SK-N-SH (cell line): ENCODE measurements at regions not wholly inside any gene's neighbourhood (a gene's known extent, or its start where the extent isn't known, plus 50 kb on each side); places are given as distances from the start of the nearest gene placed in this dataset.

Experiments
- CTCF ChIA-PET: fragments of 300-600, 350-600 bp; formaldehyde crosslinking; extraction: SDS; loops from one replicate; lab custom pipeline; 2021; lab: Yijun Ruan, JAX
- POLR2A ChIA-PET: fragments of 350-600 bp; sonication (Branson Sonifier 250); formaldehyde crosslinking; extraction: SDS; loops from one replicate; lab custom pipeline; 2020; ENCODE audit warnings: antibody characterized with exemption, inconsistent platforms; lab: Yijun Ruan, JAX
- DNase-seq: peaks from one replicate; pipeline ENCODE4 v3.0.0; 2012
- H2AFZ ChIP-seq: fragments of 200-600 bp; sonication (generic); 2 replicates; pipeline ENCODE4 v1.8.1; 2016; ENCODE audit warnings: antibody characterized with exemption, mild to moderate bottlenecking, low read depth
- H3F3A ChIP-seq: fragments of 200-600 bp; sonication (generic); replicated peaks from 2 replicates; pipeline ENCODE3; 2016; ENCODE audit warnings: antibody characterized with exemption, mild to moderate bottlenecking; ENCODE audit not compliant: insufficient read depth
- H3K27ac ChIP-seq, 2 experiments: fragments of 200-500 bp in 1 of 2; fragments of 200-600 bp in 1 of 2; sonication (Bioruptor generic) in 1 of 2; sonication (generic), shearing (Covaris generic) in 1 of 2; 2 replicates each; pipeline versions ENCODE4 v1.5.1 to v1.6.1; 2014 to 2016; ENCODE audit warnings: low read depth in 2 of 2, inconsistent platforms in 1 of 2, low read length in 1 of 2, mild to moderate bottlenecking in 1 of 2, mixed read lengths in 1 of 2
- H3K27me3 ChIP-seq: fragments of 200-600 bp; sonication (generic), shearing (Covaris generic); 2 replicates; pipeline ENCODE4 v1.6.1; 2016; ENCODE audit warnings: mixed run types; ENCODE audit not compliant: insufficient read depth
- H3K36me3 ChIP-seq, 2 experiments: fragments of 200-500 bp in 1 of 2; fragments of 200-600 bp in 1 of 2; sonication (Bioruptor generic) in 1 of 2; sonication (generic) in 1 of 2; replicated peaks in 1 of 2; 2 replicates each; pipeline versions ENCODE3 to v1.5.1; 2014 to 2016; ENCODE audit warnings: low read length in 1 of 2, mild to moderate bottlenecking in 1 of 2; ENCODE audit not compliant: insufficient read depth in 2 of 2, control insufficient read depth in 1 of 2
- H3K4me1 ChIP-seq, 2 experiments: fragments of 200-500 bp in 1 of 2; fragments of 200-600 bp in 1 of 2; sonication (Bioruptor generic) in 1 of 2; sonication (generic), shearing (Covaris generic) in 1 of 2; 2 replicates each; pipeline versions ENCODE4 v1.5.1 to v1.6.1; 2014 to 2016; ENCODE audit warnings: low read depth in 1 of 2, low read length in 1 of 2, mixed run types in 1 of 2; ENCODE audit not compliant: insufficient read depth in 2 of 2, control insufficient read depth in 1 of 2
- H3K4me2 ChIP-seq: fragments of 200-600 bp; sonication (generic), shearing (Covaris generic); 2 replicates; pipeline ENCODE4 v1.6.1; 2017; ENCODE audit warnings: mixed run types
- H3K4me3 ChIP-seq, 2 experiments: fragments of 200-500 bp in 1 of 2; fragments of 200-600 bp in 1 of 2; sonication (Bioruptor generic) in 1 of 2; sonication (generic), shearing (Covaris generic) in 1 of 2; 2 replicates each; pipeline versions ENCODE4 v1.5.1 to v1.8.1; 2014 to 2016; ENCODE audit warnings: low read depth in 2 of 2, inconsistent platforms in 1 of 2, low read length in 1 of 2, mild to moderate bottlenecking in 1 of 2, mixed read lengths in 1 of 2, moderate library complexity in 1 of 2
- H3K79me2 ChIP-seq: fragments of 200-600 bp; sonication (generic); 2 replicates; pipeline ENCODE4 v1.8.1; 2017; ENCODE audit warnings: mild to moderate bottlenecking; ENCODE audit not compliant: insufficient read depth
- H3K9ac ChIP-seq: fragments of 200-600 bp; sonication (generic); 2 replicates; pipeline ENCODE4 v1.6.1; 2017; ENCODE audit warnings: mixed run types
- H3K9me2 ChIP-seq: fragments of 200-600 bp; sonication (generic); 2 replicates; pipeline ENCODE4 v1.6.1; 2017; ENCODE audit warnings: mixed run types
- H3K9me3 ChIP-seq: fragments of 200-600 bp; sonication (generic); 2 replicates; pipeline ENCODE4 v1.6.1; 2017; ENCODE audit warnings: mixed run types, mild to moderate bottlenecking, moderate library complexity
- H4K20me1 ChIP-seq: fragments of 200-600 bp; sonication (generic); 2 replicates; pipeline ENCODE4 v1.6.1; 2017; ENCODE audit warnings: mild to moderate bottlenecking, mixed run types; ENCODE audit not compliant: insufficient read depth
- ELF1 ChIP-seq: IDR thresholded peaks from 2 replicates; pipeline ENCODE4 v1.4.0; 2012
- EP300 ChIP-seq, 2 experiments: IDR thresholded peaks; 2 replicates each; pipeline versions ENCODE4 v1.4.0 to v1.6.1; 2012; ENCODE audit warnings: borderline replicate concordance in 1 of 2, low read depth in 1 of 2, low read length in 1 of 2
- EZH2phosphoT487 ChIP-seq: fragments of 200-600 bp; sonication (generic); IDR thresholded peaks from 2 replicates; pipeline ENCODE4 v1.6.1; 2017; ENCODE audit warnings: low read depth, mixed run types, mild to moderate bottlenecking, antibody characterized with exemption, moderate library complexity, borderline replicate concordance
- FOXJ3 ChIP-seq: sonication (generic); formaldehyde crosslinking; IDR thresholded peaks from 2 replicates; pipeline ENCODE4 v1.5.1; 2020; ENCODE audit warnings: mild to moderate bottlenecking, missing genetic modification reagents
- FOXM1 ChIP-seq: IDR thresholded peaks from 2 replicates; pipeline ENCODE4 v1.4.0; 2012; ENCODE audit warnings: low read depth, mild to moderate bottlenecking
- GABPA ChIP-seq: IDR thresholded peaks from 2 replicates; pipeline ENCODE4 v1.4.0; 2012; ENCODE audit warnings: low read depth, mild to moderate bottlenecking
- GATA2 ChIP-seq: sonication (generic); formaldehyde crosslinking; IDR thresholded peaks from 2 replicates; pipeline ENCODE4 v1.5.0; 2020; ENCODE audit warnings: mild to moderate bottlenecking, missing genetic modification reagents
- JUND ChIP-seq: IDR thresholded peaks from 2 replicates; pipeline ENCODE4 v1.4.0; 2012
- MEF2A ChIP-seq: IDR thresholded peaks from 2 replicates; pipeline ENCODE4 v1.4.0; 2012; ENCODE audit warnings: low read depth, borderline replicate concordance
- MXI1 ChIP-seq: IDR thresholded peaks from 2 replicates; pipeline ENCODE4 v1.6.1; 2012; ENCODE audit warnings: mild to moderate bottlenecking, low read depth, low read length, improper control_type of control experiment
- NFIC ChIP-seq: IDR thresholded peaks from 2 replicates; pipeline ENCODE4 v1.4.0; 2012; ENCODE audit warnings: borderline replicate concordance
- POLR2AphosphoS5 ChIP-seq: IDR thresholded peaks from 2 replicates; pipeline ENCODE4 v1.6.1; 2012; ENCODE audit warnings: low read depth, low read length
- RAD21 ChIP-seq: IDR thresholded peaks from 2 replicates; pipeline ENCODE4 v1.6.1; 2012; ENCODE audit warnings: mild to moderate bottlenecking, low read length
- RCOR1 ChIP-seq: fragments of 150-350 bp; IDR thresholded peaks from 2 replicates; pipeline ENCODE4 v1.6.1; 2017; ENCODE audit warnings: antibody characterized with exemption, low read length
- SIN3A ChIP-seq: IDR thresholded peaks from 2 replicates; pipeline ENCODE4 v1.6.1; 2012; ENCODE audit warnings: low read depth, mild to moderate bottlenecking, low read length, moderate library complexity, borderline replicate concordance
- SMC3 ChIP-seq: IDR thresholded peaks from 2 replicates; pipeline ENCODE4 v1.6.1; 2012; ENCODE audit warnings: low read depth, low read length, improper control_type of control experiment
- TEAD4 ChIP-seq: IDR thresholded peaks from 2 replicates; pipeline ENCODE4 v1.4.0; 2012; ENCODE audit warnings: mild to moderate bottlenecking, borderline replicate concordance; ENCODE audit not compliant: insufficient read depth
- WGBS: methylation state at CpG from one replicate; pipeline ENCODE4 v1.1.6; 2017; ENCODE audit warnings: low lambda C conversion rate; 5-methylcytosine and 5-hydroxymethylcytosine counted together
- TF ChIP-seq, protein P1 (sequence below): fragments of 150-350 bp; IDR thresholded peaks from 2 replicates; pipeline ENCODE4 v1.6.1; 2016; ENCODE audit warnings: mild to moderate bottlenecking, low read depth, low read length
- TF ChIP-seq, protein P2 (sequence below): IDR thresholded peaks from 2 replicates; pipeline ENCODE4 v1.4.0; 2012; ENCODE audit warnings: low read depth

DNA sequence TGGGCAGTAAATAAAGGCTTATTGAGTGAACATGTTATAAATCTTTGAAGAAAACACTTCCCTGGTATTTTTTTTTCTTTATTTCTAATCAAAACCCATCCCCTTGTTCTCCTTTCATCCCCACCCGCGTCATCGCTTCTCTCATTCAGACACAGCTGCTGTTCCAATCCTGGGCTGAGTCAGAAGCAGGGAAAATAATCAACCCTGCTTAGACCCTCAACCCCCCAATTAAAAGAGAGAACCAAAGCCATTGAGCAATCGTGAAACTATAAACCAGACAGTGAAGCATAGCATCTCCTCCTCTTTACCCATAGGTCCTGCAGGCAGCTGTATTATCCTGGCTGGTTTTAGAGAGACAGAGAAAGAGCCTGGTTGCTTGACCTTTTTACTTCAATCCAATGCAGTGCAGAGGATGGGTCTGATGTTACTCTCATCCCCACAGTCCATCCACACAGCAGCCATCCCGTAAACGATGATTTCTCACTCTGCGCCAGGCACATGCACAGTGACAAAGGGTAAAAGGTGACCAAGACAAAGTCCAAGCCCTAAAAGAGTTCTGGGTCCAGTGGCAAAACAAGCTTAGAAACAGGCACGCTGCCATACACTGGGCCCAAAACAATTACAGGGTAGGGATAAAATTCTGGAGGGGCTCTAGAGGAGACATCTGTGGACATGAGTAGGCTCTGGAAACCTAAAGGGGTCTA, 238.3 kb downstream of the GALC start:
- H3K27me3 ChIP-seq = no peaks in the 10 kb centered on the region
- H3F3A ChIP-seq = no peaks in the 10 kb centered on the region
- no peaks in the 10 kb centered on the region for H4K20me1 ChIP-seq
- no peaks in the 10 kb centered on the region for H3K79me2 ChIP-seq
- no peak overlapping the region for H3K4me3 ChIP-seq
- no peaks in the 10 kb centered on the region for H3K9me3 ChIP-seq
- TF ChIP-seq, protein P1, sequence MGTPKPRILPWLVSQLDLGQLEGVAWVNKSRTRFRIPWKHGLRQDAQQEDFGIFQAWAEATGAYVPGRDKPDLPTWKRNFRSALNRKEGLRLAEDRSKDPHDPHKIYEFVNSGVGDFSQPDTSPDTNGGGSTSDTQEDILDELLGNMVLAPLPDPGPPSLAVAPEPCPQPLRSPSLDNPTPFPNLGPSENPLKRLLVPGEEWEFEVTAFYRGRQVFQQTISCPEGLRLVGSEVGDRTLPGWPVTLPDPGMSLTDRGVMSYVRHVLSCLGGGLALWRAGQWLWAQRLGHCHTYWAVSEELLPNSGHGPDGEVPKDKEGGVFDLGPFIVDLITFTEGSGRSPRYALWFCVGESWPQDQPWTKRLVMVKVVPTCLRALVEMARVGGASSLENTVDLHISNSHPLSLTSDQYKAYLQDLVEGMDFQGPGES = no peak
- TF ChIP-seq GABPA = no peak
- no peak for TF ChIP-seq POLR2AphosphoS5
- TF ChIP-seq SIN3A = no peak
- TF ChIP-seq, all 33 proteins: peak for 0
- no peak overlapping the region for H2AFZ ChIP-seq
- H3K4me1 ChIP-seq = no peaks in the 10 kb centered on the region
- no peak overlapping the region for H3K27ac ChIP-seq
- ChIA-PET CTCF (no interaction called here), POLR2A (no interaction called here)
- no peak overlapping the region for H3K4me2 ChIP-seq
- H3K36me3 ChIP-seq = no peaks in the 10 kb centered on the region
- WGBS = 27% methylated on average over 8 of the region's 8 CpGs
- no peak for DNase-seq
- H3K9ac ChIP-seq = no peak overlapping the region
- H3K9me2 ChIP-seq = no peaks in the 10 kb centered on the region

DNA sequence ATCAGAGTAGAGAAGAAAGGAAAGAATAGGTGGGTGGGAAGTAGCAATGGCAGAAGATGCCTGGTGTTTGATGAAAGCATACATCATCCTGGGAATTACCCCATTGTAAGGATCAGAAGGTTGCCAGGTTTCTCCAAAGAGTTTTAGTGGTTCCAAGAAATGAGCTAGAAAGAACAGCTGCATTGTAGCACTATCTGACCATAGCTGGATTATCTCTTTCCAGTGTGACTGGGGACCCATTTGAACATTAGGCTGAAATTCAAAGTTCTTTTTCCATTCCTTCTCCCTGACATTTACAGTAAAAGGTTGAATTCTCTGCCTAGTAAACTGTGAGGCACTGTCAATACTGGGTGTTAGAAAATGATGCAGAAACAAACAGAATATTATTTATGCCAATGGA, 244.4 kb downstream of the GALC start:
- no peaks in the 10 kb centered on the region for H3K9me3 ChIP-seq
- H3K27ac ChIP-seq = no peak overlapping the region
- H3K9ac ChIP-seq = no peak overlapping the region
- H3K27me3 ChIP-seq = no peaks in the 10 kb centered on the region
- H3K4me1 ChIP-seq = no peaks in the 10 kb centered on the region
- H3K79me2 ChIP-seq = no peaks in the 10 kb centered on the region
- H3K4me3 ChIP-seq = no peak overlapping the region
- H3K4me2 ChIP-seq = no peak overlapping the region
- no peaks in the 10 kb centered on the region for H3F3A ChIP-seq
- H3K36me3 ChIP-seq = no peaks in the 10 kb centered on the region
- ChIA-PET POLR2A (no interaction called here), CTCF (interaction anchor here (4.4 to 5.1 kb wide), 2 partner anchors 13 to 149 kb away, joined by 34 to 53 read pairs; no protein-coding TSS in a partner anchor)
- H3K9me2 ChIP-seq = no peaks in the 10 kb centered on the region
- H4K20me1 ChIP-seq = no peaks in the 10 kb centered on the region
- TF ChIP-seq RAD21 = no peak
- no peak for TF ChIP-seq NFIC
- no peak for TF ChIP-seq MXI1
- TF ChIP-seq MEF2A = no peak
- TF ChIP-seq, protein P2, sequence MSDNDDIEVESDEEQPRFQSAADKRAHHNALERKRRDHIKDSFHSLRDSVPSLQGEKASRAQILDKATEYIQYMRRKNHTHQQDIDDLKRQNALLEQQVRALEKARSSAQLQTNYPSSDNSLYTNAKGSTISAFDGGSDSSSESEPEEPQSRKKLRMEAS = no peak
- no peak for TF ChIP-seq EP300 (IDR thresholded peaks at IDR 0.05; ENCODE audit: borderline replicate concordance in 1 of 2, low read depth in 1 of 2, low read length in 1 of 2)
- no peak for TF ChIP-seq FOXM1
- no peak for TF ChIP-seq RCOR1
- TF ChIP-seq EZH2phosphoT487 = no peak
- no peak for TF ChIP-seq TEAD4
- TF ChIP-seq FOXJ3 (CRISPR knock-in tag) = no peak
- no peak for TF ChIP-seq SMC3
- no peak for TF ChIP-seq POLR2AphosphoS5
- TF ChIP-seq JUND = no peak
- no peak for TF ChIP-seq ELF1
- no peak for TF ChIP-seq GATA2 (CRISPR knock-in tag)
- no peak overlapping the region for H2AFZ ChIP-seq
- DNase-seq = no peak
